Stimulated activated effector memory CD8-positive, alpha-beta T cell treated with anti-CD3 and anti-CD28 coated beads, Interleukin-12 subunit alpha, Interleukin-12 subunit beta, amount 100 ng/mL, for 72 hours (primary cell): ENCODE measurements at regions not wholly inside any gene's neighbourhood (a gene's known extent, or its start where the extent isn't known, plus 50 kb on each side); places are given as distances from the start of the nearest gene placed in this dataset.

Experiments used
- ATAC-seq: fragments of 150-1000 bp; cut with Tn5 transposase; 2 replicates; pipeline ENCODE4 v1.10.0; 2021
- DNase-seq, 2 donors: peaks; one replicate each; pipeline ENCODE4 v3.0.0; 2021 to 2022; ENCODE audit warnings: low spot score in 2 of 2
- H3K27ac Mint-ChIP-seq: one replicate; pipeline ENCODE4 v1.8.0; 2022; ENCODE audit warnings: mild to moderate bottlenecking, mixed read lengths
- H3K36me3 Mint-ChIP-seq: one replicate; pipeline ENCODE4 v1.8.0; 2022; ENCODE audit warnings: mild to moderate bottlenecking, mixed read lengths
- H3K4me1 Mint-ChIP-seq: one replicate; pipeline ENCODE4 v1.8.0; 2022; ENCODE audit warnings: mixed read lengths
- H3K4me3 Mint-ChIP-seq: one replicate; pipeline ENCODE4 v1.8.0; 2022; ENCODE audit warnings: mild to moderate bottlenecking, mixed read lengths
- H3K9me3 Mint-ChIP-seq: one replicate; pipeline ENCODE4 v1.8.0; 2022; ENCODE audit warnings: mixed read lengths

DNA sequence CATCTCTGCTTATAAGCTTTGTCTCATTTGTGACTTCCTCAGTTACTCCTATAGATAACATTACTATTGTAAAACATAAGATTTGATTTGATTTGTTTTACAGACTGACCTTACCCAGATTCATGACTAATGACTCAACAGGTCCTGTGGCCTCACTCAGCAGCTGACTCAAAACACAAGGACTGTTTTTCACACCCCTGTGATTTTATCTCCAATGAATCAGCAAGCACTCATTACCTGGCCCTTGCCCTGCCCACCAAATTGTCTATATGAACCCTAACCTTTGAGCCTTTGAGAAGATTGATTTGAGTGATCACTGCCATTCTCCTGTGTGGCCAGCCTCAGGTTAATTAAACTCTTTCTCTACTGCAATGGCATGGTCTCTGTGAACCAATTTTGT, 1064.6 kb upstream of the LRRTM3 start:
- no peak overlapping the region for H3K4me3 Mint-ChIP-seq
- H3K36me3 Mint-ChIP-seq: no peaks in the 10 kb centered on the region
- H3K4me1 Mint-ChIP-seq: no peaks in the 10 kb centered on the region
- no peak for DNase-seq
- peak; percentile 40 for ATAC-seq
- H3K9me3 Mint-ChIP-seq: peaks cover 21% of the 10 kb centered on the region
- no peak overlapping the region for H3K27ac Mint-ChIP-seq
